ENCODE measurements at regions not wholly inside any gene's neighbourhood (a gene's known extent, or its start where the extent isn't known, plus 50 kb on each side); places are given as distances from the start of the nearest gene placed in this dataset.

- DNase-seq (ENCODE audit: low read depth) = no peak
Observed at GRCh38 chr1:75984781-75985180, 52.6 kb upstream of the ASB17 start.

GRCh38 chr1:75985827-75986226 lies 53.6 kb upstream of the ASB17 start:
- no peak for DNase-seq (ENCODE audit: low read depth)

DNA sequence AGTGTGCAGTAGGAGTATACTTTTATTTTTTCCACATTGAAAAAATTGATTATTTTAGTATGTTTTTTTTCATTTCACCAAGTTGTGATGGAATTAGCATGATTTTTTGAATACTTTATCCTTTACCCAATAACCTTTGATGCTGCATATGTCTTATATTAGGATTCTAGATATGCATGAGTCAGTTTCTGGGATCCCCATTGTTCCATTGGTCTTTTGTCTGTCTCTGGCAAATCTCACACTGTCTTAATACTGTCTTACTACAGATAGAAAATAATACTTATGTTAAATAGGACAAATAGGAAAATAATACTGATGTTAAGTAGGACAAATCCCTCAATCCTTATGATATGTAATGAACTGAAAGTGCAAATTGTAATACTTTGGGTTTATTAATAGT lies 54.3 kb upstream of the ASB17 start:
- no peak for DNase-seq (ENCODE audit: low read depth)

DNA sequence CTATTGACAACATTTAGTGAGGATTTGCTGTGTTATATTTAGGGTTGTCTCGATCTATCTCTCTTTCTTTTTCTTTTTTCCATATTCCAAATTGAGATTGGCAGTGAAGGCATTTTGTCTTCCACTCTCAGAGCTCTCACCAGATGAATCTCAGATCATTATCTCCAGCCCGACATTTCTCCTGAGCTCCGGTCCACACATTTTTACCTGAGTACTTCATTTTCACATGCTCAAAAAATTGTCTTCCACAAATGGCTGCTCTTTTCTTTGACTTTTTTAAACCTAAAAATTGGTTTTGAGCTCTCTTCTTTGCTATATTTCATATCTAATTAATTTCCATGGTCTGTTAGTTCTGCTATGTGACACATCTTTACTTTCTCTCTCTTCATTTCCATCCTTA lies 56.9 kb upstream of the ASB17 start:
- DNase-seq (ENCODE audit: low read depth) = no peak

- no peak for DNase-seq (ENCODE audit: low read depth)
Observed at GRCh38 chr1:75990686-75991085, 58.5 kb upstream of the ASB17 start.

- peak; percentile 28 for DNase-seq (ENCODE audit: low read depth)
Observed at GRCh38 chr1:75991497-75992114, 59.4 kb upstream of the ASB17 start.

DNA sequence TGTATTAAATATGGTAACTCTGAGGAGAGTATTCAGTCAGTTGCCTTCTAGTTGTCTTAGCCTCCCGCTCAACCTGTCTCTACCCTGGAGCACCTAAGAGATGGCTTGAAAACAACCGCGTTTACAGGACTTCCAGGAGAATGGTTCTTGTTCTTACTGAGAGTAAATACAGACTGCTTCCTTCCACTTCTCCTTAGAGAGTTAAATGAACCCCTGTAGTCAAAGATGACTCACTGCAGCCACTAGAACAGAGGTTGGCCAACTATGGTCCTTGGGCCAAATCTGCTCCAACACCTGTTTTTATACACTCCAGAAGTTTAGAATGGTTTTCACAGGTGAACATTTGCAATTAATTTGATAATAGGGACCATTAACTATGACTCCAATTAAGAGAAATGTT lies 60.1 kb upstream of the ASB17 start:
- no peak for DNase-seq (ENCODE audit: low read depth)

DNA sequence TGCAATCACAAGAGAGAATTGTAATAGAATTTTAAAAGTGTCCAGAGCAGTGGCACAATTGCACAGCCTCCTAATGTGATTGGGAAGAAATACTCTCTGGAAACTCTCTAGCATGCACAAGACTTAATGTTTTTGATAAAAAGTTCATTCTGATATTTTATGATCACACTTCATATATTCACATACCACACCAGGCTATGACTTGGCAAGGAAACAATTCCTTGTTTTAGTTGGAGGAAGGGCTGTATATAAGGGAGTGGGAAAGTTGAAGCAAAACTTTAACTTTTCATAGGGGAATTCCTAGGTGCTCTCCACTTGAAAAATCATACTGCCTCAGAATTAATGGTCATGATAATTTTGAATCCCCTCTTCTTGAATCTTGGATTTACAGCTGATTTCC lies 61.5 kb upstream of the ASB17 start:
- DNase-seq (ENCODE audit: low read depth) = no peak

DNA sequence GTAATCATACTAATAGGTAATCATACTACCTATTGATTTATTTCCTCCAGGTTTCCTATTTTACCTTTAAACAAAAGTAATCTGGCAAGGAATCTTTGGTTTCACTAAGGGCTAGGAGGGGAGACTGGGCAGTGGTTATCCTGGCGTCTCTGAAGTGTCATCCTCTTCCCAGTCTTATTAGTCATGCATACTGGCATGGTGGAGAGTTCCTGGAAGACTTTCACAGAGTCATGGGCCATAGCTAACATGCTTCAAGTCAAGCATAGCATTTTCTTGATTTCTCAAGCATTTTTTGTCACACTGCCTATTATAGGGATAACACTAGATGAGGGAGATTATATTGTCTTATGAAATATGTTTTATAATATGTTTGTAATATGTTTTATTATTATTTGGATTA lies 64.0 kb upstream of the ASB17 start:
- DNase-seq (ENCODE audit: low read depth) = no peak

DNA sequence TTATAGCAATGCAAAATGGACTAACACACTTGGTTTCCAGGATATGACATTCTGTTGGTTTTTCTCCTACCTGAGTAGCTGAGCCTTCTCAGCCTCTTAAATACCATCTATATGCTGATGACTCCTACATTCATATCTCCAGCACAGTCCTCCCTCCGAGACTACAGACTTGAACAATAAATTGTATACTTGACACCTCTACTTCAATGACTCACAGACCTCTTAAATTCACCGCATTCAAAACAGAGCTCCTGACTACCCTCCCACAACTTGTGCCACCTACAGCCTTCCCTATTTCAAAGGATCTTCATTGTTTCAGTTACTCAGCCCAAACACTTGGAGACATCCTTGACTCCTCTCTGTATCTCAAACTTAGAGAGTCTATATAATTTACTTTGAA lies 66.8 kb upstream of the ASB17 start:
- no peak for DNase-seq (ENCODE audit: low read depth)

DNA sequence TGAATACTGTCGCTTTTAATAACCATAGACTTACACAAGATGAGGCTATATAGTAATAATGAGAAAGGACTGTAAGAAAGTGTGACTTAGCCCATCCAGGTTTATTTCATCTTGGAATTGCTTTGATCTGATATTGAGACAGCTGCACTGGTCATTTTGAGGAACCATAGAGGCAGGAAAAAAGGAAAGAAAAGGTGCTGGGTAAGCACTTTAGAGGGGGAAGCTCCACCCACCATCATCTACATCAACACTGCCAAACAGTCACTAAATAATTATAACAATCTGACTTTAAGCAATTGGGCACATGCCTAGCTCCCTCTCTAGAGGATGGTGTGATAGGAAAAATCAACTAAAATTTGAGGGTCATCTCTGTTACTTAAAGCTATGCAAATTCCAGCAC lies 70.6 kb upstream of the ST6GALNAC3 start:
- DNase-seq (ENCODE audit: low read depth) = no peak

GRCh38 chr1:76005765-76006164 lies 68.8 kb upstream of the ST6GALNAC3 start:
- DNase-seq (ENCODE audit: low read depth) = no peak

DNA sequence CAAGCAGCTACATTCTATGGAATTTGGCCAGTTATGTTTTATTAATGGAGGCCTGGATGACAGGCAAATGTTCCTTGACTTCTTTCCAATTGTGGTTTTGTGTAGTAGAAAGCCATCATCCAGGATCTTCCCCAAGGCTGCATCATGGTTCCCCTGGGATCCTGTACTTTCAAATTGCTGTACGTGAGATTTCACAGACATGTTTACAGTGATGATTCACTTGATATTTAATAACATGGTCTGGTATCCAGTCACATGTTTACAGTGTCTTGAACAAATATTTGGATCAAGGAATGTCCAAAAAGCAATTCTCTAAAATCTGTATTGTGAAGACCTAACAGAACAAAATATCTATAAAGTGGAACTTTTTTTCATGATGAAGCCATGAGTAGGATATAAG lies 68.3 kb upstream of the ST6GALNAC3 start:
- DNase-seq (ENCODE audit: low read depth) = no peak

DNA sequence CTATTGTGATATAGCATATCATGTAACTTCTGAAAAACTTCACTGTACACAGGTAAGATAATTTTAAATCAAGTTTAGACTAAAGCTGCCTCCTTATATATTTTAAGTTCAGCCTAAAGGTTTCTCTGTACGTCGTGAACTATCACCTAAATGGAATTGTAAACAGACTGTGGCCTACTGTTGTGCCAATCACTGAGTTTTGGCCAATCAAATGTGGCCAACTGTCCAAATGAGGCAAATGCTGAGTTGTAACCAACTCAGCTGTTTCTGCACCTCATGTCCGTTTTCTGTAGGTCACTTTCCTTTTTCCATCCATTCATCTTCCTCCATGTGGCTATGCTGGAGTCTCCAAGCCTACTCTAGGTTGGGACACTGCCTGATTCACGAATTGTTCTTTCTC lies 63.7 kb upstream of the ST6GALNAC3 start:
- no peak for DNase-seq (ENCODE audit: low read depth)

GRCh38 chr1:76012341-76013205 lies 62.0 kb upstream of the ST6GALNAC3 start:
- DNase-seq (ENCODE audit: low read depth) = no peak

DNA sequence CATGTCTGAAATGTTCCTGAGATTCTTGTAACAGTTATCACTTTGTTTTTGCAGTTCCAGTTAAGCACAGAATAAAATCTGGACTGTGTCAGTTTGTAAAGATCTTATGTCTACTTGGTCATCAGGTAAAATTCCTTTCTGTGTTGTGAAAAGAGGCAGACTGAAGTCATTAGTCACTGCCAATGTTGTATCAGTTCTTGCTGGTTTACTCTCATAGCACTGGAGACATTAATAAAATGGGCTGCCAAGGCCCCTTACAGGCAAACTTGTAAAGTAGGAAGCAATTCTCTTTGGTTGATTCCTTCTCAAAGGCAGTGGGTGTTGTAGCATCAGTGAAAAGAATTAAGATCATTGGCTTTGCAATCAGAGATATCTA lies 61.4 kb upstream of the ST6GALNAC3 start:
- no peak for DNase-seq (ENCODE audit: low read depth)

- no peak for DNase-seq (ENCODE audit: low read depth)
Observed at GRCh38 chr1:76015478-76016103, 59.0 kb upstream of the ST6GALNAC3 start.

DNA sequence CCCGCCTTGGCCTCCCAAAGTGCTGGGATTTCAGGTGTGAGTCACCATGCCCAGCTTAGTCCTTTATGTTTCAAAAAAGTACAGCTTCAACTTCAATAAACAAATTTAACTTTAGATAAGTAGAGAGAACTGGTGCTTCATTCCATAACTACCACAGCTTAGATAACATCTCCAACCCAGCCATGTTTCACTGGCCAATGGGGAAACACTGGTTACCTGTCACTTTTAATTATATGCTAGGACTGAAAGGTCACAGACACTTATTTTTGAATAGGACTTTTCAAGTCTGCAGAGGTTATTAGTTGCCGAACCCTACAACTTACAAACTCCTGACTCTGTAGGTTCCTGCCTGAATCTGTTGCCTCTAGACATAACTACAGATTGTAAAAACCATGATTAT lies 56.5 kb upstream of the ST6GALNAC3 start:
- DNase-seq (ENCODE audit: low read depth) = no peak

GRCh38 chr1:76021846-76022245 lies 52.7 kb upstream of the ST6GALNAC3 start:
- no peak for DNase-seq (ENCODE audit: low read depth)

DNA sequence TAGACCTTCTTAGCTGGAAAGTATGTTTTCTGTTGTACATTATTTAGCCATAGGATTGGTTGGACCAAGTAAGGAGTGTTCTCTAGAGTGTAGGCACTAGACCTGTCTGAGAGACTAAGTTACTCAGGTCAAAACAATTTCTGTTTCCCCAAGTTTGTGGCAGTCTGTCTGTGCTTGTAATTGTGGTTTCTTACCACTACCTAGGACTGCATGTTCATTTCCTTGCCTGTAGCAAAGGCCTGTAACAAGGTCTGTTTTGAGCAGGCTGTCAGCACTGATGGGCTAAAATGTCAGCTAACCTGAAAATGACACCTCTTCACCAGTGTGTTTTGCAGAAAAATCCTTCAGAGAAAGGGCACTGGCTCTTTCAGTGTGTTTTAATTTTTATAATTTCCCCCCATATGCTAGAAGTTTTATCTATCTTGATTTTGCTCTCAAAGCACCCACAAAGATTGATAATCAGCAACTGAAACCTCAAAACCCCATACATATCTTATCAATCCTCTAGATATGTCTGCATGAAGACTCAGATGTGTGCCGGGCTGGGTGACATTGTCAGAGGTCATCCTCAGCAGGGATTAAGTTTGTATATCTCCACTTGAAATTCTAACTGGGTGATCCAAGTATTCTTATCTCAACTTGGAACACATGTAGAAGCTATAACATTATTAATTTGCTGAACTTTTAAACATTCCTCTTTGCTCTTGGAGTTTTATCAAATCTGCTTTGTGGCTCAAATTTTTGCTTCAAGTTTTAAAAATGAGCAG lies 50.7 kb upstream of the ST6GALNAC3 start:
- no peak for DNase-seq (ENCODE audit: low read depth)
